ENCODE measurements at regions not wholly inside any gene's neighbourhood (a gene's known extent, or its start where the extent isn't known, plus 50 kb on each side); places are given as distances from the start of the nearest gene placed in this dataset.

DNA sequence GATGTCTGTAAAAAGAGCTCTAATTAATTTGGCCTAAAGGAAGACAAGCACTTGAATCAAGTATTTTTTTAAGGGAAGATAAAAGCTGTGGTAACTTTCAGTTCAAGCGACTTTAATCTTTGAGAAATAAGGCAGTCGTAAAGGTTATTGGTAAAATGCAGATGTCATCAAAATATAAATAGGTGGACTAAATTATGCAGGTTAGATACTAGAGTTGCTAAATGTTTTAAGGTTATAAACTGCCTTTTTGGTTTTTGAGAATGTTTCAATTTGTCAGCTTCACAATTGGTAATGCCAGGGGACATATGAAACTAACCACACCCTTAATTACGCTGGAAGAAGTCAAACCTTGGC, 159.5 kb upstream of the OLIG3 start:
- Histone ChIP-seq H3K4me3 (replicated peaks; ENCODE audit: insufficient read depth, low read length) (no peak overlapping the region), H3K27ac (replicated peaks) (no peak overlapping the region), H3K27me3 (ENCODE audit: insufficient read depth, poor library complexity, severe bottlenecking) (no peaks in the 10 kb centered on the region)
- DNase-seq (ENCODE audit: low read depth in 1 of 2, low spot score in 1 of 2), result no peak
- TF ChIP-seq, protein P1, sequence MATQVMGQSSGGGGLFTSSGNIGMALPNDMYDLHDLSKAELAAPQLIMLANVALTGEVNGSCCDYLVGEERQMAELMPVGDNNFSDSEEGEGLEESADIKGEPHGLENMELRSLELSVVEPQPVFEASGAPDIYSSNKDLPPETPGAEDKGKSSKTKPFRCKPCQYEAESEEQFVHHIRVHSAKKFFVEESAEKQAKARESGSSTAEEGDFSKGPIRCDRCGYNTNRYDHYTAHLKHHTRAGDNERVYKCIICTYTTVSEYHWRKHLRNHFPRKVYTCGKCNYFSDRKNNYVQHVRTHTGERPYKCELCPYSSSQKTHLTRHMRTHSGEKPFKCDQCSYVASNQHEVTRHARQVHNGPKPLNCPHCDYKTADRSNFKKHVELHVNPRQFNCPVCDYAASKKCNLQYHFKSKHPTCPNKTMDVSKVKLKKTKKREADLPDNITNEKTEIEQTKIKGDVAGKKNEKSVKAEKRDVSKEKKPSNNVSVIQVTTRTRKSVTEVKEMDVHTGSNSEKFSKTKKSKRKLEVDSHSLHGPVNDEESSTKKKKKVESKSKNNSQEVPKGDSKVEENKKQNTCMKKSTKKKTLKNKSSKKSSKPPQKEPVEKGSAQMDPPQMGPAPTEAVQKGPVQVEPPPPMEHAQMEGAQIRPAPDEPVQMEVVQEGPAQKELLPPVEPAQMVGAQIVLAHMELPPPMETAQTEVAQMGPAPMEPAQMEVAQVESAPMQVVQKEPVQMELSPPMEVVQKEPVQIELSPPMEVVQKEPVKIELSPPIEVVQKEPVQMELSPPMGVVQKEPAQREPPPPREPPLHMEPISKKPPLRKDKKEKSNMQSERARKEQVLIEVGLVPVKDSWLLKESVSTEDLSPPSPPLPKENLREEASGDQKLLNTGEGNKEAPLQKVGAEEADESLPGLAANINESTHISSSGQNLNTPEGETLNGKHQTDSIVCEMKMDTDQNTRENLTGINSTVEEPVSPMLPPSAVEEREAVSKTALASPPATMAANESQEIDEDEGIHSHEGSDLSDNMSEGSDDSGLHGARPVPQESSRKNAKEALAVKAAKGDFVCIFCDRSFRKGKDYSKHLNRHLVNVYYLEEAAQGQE (IDR thresholded peaks at IDR 0.05; ENCODE audit: insufficient replicate concordance, low read depth), result no peak
- TF ChIP-seq POLR2AphosphoS5 (IDR thresholded peaks at IDR 0.05; ENCODE audit: low read depth), result no peak
- no peak for TF ChIP-seq SPI1 (IDR thresholded peaks at IDR 0.05; ENCODE audit: borderline replicate concordance, low read depth)
- no peak for TF ChIP-seq GABPA (IDR thresholded peaks at IDR 0.05; ENCODE audit: low read depth)
- TF ChIP-seq, protein P2, sequence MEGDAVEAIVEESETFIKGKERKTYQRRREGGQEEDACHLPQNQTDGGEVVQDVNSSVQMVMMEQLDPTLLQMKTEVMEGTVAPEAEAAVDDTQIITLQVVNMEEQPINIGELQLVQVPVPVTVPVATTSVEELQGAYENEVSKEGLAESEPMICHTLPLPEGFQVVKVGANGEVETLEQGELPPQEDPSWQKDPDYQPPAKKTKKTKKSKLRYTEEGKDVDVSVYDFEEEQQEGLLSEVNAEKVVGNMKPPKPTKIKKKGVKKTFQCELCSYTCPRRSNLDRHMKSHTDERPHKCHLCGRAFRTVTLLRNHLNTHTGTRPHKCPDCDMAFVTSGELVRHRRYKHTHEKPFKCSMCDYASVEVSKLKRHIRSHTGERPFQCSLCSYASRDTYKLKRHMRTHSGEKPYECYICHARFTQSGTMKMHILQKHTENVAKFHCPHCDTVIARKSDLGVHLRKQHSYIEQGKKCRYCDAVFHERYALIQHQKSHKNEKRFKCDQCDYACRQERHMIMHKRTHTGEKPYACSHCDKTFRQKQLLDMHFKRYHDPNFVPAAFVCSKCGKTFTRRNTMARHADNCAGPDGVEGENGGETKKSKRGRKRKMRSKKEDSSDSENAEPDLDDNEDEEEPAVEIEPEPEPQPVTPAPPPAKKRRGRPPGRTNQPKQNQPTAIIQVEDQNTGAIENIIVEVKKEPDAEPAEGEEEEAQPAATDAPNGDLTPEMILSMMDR (IDR thresholded peaks at IDR 0.05; ENCODE audit: insufficient read depth, low read length), result no peak

DNA sequence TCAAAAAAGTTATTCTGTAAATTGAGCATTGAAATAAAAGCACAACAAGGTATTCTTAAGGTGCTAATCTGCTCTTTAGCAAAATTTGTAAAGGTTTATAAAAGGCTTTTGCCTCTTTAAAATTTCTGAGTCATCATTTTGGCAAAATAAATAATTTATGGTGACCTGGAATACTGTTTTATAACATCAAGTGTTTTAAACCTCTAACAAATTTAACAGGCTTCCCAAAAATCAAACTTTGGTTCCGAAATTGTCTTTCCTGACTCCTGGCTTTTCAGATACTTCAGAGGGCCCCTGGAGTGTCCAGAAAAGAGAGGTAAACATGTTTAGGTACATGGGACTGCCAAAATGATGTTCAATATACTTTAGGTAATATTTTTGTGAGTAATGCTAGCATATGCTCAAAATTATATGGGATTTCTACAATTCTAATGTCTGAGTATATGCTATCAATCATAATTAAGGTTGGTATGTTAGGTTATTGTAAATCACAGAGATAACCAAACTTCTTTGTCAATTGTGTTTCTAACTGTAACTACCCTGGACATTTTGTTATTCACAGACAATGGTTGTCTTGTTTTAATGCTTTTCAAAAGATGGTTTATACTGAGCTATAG, 160.3 kb upstream of the OLIG3 start:
- no peaks in the 10 kb centered on the region for H3K27me3 ChIP-seq (ENCODE audit: insufficient read depth, poor library complexity, severe bottlenecking)
- TF ChIP-seq POLR2AphosphoS5 (IDR thresholded peaks at IDR 0.05; ENCODE audit: low read depth) (no peak), GABPA (IDR thresholded peaks at IDR 0.05; ENCODE audit: low read depth) (no peak), SPI1 (IDR thresholded peaks at IDR 0.05; ENCODE audit: borderline replicate concordance, low read depth) (no peak)
- TF ChIP-seq, protein P1 (IDR thresholded peaks at IDR 0.05; ENCODE audit: insufficient replicate concordance, low read depth), result no peak
- TF ChIP-seq, protein P2 (IDR thresholded peaks at IDR 0.05; ENCODE audit: insufficient read depth, low read length), result no peak
- DNase-seq (ENCODE audit: low read depth in 1 of 2, low spot score in 1 of 2), result no peak
- H3K4me3 ChIP-seq (replicated peaks; ENCODE audit: insufficient read depth, low read length), result no peak overlapping the region
- H3K27ac ChIP-seq (replicated peaks), result no peak overlapping the region

DNA sequence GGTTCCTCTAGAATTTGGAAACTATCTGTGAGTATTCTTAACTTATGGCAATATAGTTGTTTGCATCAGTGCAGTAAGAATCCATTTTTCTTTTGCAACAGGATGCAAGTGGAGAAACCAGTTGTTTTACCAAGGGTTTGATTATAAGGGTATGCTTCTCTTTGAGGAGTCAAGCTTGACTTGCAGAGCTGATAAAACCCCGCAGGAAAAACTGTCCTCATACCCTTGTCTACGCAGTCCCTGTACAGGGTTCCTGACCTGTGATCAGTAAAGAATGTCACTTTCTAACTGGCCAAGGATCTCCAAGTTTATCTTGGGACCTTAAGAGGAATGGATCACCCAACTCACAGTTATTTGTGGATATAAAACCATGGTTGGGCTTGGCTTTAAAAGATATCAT, 161.1 kb upstream of the OLIG3 start:
- TF ChIP-seq GABPA (IDR thresholded peaks at IDR 0.05; ENCODE audit: low read depth), result no peak
- Histone ChIP-seq H3K27ac (replicated peaks) (no peak overlapping the region), H3K27me3 (ENCODE audit: insufficient read depth, poor library complexity, severe bottlenecking) (no peaks in the 10 kb centered on the region), H3K4me3 (replicated peaks; ENCODE audit: insufficient read depth, low read length) (no peak overlapping the region)
- no peak for DNase-seq (ENCODE audit: low read depth in 1 of 2, low spot score in 1 of 2)

DNA sequence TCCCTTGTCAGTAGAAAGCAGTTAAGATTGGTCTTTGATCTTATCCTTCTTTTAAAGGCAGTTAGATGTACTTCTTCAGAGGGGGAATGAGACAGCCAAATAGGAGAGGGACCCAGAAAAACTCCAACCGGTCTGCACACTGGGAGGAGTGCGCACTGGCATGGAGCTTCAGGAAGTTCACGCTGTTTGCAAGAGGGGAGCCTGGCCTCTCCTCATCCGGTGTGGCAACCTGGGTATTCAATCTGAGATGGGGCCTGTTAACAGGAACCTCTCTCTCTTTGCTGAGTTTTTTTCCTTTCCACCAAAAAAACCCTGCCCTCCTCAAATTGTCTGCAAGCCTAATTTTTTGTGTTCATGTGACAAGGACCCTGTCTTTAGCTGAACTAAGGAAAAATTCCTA, 162.5 kb upstream of the OLIG3 start:
- H3K27me3 ChIP-seq (ENCODE audit: insufficient read depth, poor library complexity, severe bottlenecking), result no peaks in the 10 kb centered on the region
- TF ChIP-seq POLR2AphosphoS5 (IDR thresholded peaks at IDR 0.05; ENCODE audit: low read depth) (no peak), SPI1 (IDR thresholded peaks at IDR 0.05; ENCODE audit: borderline replicate concordance, low read depth) (no peak), GABPA (IDR thresholded peaks at IDR 0.05; ENCODE audit: low read depth) (no peak)
- TF ChIP-seq, protein P1 (IDR thresholded peaks at IDR 0.05; ENCODE audit: insufficient replicate concordance, low read depth), result no peak
- TF ChIP-seq, protein P2 (IDR thresholded peaks at IDR 0.05; ENCODE audit: insufficient read depth, low read length), result no peak
- H3K4me3 ChIP-seq (replicated peaks; ENCODE audit: insufficient read depth, low read length), result no peak overlapping the region
- no peak overlapping the region for H3K27ac ChIP-seq (replicated peaks)
- DNase-seq (ENCODE audit: low read depth in 1 of 2, low spot score in 1 of 2), result no peak

Data from HL-60 (cell line).